ENCODE measurements at regions not wholly inside any gene's neighbourhood (a gene's known extent, or its start where the extent isn't known, plus 50 kb on each side); places are given as distances from the start of the nearest gene placed in this dataset.

DNA sequence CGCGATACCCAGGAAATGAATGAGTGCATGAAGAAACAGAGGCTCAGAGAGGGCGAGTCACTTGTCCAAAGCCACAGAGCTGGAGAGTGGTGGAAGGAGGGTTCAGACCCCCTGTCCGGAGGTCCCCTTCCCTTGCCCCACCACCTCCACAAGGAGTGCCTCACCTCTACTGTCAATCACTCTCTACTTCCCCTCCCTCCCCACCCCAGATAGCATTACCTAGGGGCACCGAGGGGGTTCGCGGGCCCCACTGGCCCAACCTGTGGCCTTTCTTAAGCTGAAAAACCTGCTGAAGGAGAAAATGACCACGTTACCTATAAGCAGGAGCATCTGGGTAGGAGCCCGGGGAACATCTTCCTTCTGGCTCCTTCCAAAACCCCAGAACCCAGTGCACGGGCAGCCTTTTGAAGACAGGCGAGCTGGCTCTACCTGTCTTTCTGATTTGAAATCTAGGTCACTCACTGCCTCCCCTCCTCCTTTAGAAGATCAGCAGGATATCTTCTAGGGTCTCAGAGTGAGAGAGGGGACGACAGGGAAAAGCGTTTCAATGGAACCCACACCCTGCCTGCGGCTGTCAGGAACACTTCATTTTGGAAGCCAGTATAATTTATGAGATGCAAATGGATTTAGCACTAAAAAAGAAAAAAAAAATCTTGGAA is 89.9 kb upstream of the MEF2A start:
- no peak overlapping the region for H3K56ac ChIP-seq (replicated peaks; ENCODE audit: insufficient read length, low read depth, low read length)
- no peaks in the 10 kb centered on the region for H3K79me2 ChIP-seq (ENCODE audit: control insufficient read depth in 1 of 2, insufficient read depth in 2 of 2, low read length in 2 of 2)
- FAIRE-seq (no peak), DNase-seq (ENCODE audit: low read depth in 1 of 2, low spot score in 2 of 2) (no peak)
- ChIA-PET CTCF (ENCODE audit: partially characterized antibody) (interaction anchor here (2.0 to 3.0 kb wide), 3 partner anchors 42 to 228 kb away, joined by 4 to 9 read pairs (median 6); no protein-coding TSS in a partner anchor), POLR2A (ENCODE audit: partially characterized antibody) (interaction anchor here (1.0 kb wide), 1 partner anchor 8 kb away, joined by 3 read pairs; no protein-coding TSS in a partner anchor)
- no peaks in the 10 kb centered on the region for H4K20me1 ChIP-seq (replicated peaks in 1 of 2; ENCODE audit: control insufficient read depth in 1 of 2, insufficient read depth in 2 of 2, low read length in 2 of 2)
- no peak overlapping the region for H2BK15ac ChIP-seq (ENCODE audit: low read length)
- H4K91ac ChIP-seq (replicated peaks; ENCODE audit: insufficient read length, low read length) = no peak overlapping the region
- no peak overlapping the region for H2BK20ac ChIP-seq (ENCODE audit: low read length)
- H3K36me3 ChIP-seq (ENCODE audit: control insufficient read depth in 2 of 4, insufficient read depth in 4 of 4, low read length in 3 of 4) = no peaks in the 10 kb centered on the region
- H2AFZ ChIP-seq (ENCODE audit: low read length) = no peak overlapping the region
- no peaks in the 10 kb centered on the region for H3K79me1 ChIP-seq (ENCODE audit: low read depth, low read length)
- H4K8ac ChIP-seq (ENCODE audit: extremely low read depth, insufficient read depth, low read length) = no peak overlapping the region
- no peak overlapping the region for H3K9ac ChIP-seq (replicated peaks in 1 of 4; ENCODE audit: extremely low read depth in 1 of 4, low read depth in 3 of 4, low read length in 3 of 4)
- H2BK5ac ChIP-seq (ENCODE audit: low read depth, low read length) = no peak overlapping the region
- no peak overlapping the region for H3K27ac ChIP-seq (ENCODE audit: low read depth, low read length)
- no peak overlapping the region for H3K4me2 ChIP-seq (ENCODE audit: insufficient read depth in 1 of 2, low read depth in 2 of 2, low read length in 2 of 2)
- no peak overlapping the region for H3K4me3 ChIP-seq (ENCODE audit: extremely low read depth in 1 of 4, insufficient read depth in 2 of 4, low read depth in 3 of 4, low read length in 4 of 4)
- H2AK5ac ChIP-seq (ENCODE audit: low read depth, low read length) = no peak overlapping the region
- H3K23ac ChIP-seq (ENCODE audit: insufficient read length) = no peak overlapping the region
- H3K4ac ChIP-seq (replicated peaks; ENCODE audit: insufficient read length, low read depth, low read length) = no peak overlapping the region
- H3K4me1 ChIP-seq (replicated peaks in 1 of 4; ENCODE audit: control insufficient read depth in 3 of 4, insufficient read depth in 4 of 4, low read length in 3 of 4) = peaks cover 0 to 8% (median 3%) of the 10 kb centered on the region in 4 experiments; a peak in 3 of 7 replicates
- H3K14ac ChIP-seq (ENCODE audit: insufficient read length) = no peak overlapping the region
- H2BK120ac ChIP-seq (replicated peaks; ENCODE audit: low read depth, low read length) = no peak overlapping the region
- H3K18ac ChIP-seq (ENCODE audit: extremely low read depth, low read length) = no peak overlapping the region
- WGBS, 2 experiments (ENCODE audit: extremely low coverage in 1 of 2, insufficient coverage in 1 of 2, insufficient read length in 1 of 2, insufficient replicate concordance in 2 of 2, low coverage in 1 of 2, low lambda C conversion rate in 2 of 2, missing lambda C conversion rate in 1 of 2) = 87% methylated on average over 13 of the region's 14 CpGs; no CpG with 5 or more reads in 1 of the 2 experiments
- H3K9me3 ChIP-seq (ENCODE audit: insufficient read depth in 2 of 2, low read depth in 1 of 2, low read length in 1 of 2) = no peaks in the 10 kb centered on the region
- H4K5ac ChIP-seq (ENCODE audit: insufficient read length, low read depth, low read length) = no peak overlapping the region
- H2BK12ac ChIP-seq (ENCODE audit: low read depth, low read length) = no peak overlapping the region
- no peaks in the 10 kb centered on the region for H3K23me2 ChIP-seq (ENCODE audit: low read depth, low read length)
- no peaks in the 10 kb centered on the region for H3K27me3 ChIP-seq (replicated peaks in 1 of 4; ENCODE audit: control insufficient read depth in 3 of 4, extremely low read depth in 1 of 4, insufficient read depth in 3 of 4, low read length in 3 of 4)
- TF ChIP-seq CBX8 (IDR thresholded peaks at IDR 0.05; ENCODE audit: borderline replicate concordance, low read depth, low read length) = no peak
- no peak for TF ChIP-seq BRCA1 (IDR thresholded peaks at IDR 0.05; ENCODE audit: low read depth, low read length)
- no peak for TF ChIP-seq ZNF274 (IDR thresholded peaks at IDR 0.05; ENCODE audit: borderline replicate concordance, extremely low read depth, low read length)
- TF ChIP-seq KDM5A (IDR thresholded peaks at IDR 0.05; ENCODE audit: low read length) = no peak
- no peak for TF ChIP-seq SIN3A (conservative IDR thresholded peaks at IDR 0.05 in 1 of 2, IDR thresholded peaks at IDR 0.05 in 1 of 2; ENCODE audit: low read depth in 1 of 2, low read length in 2 of 2)
- TF ChIP-seq HDAC6 (IDR thresholded peaks at IDR 0.05; ENCODE audit: low read depth, low read length) = no peak
- no peak for TF ChIP-seq SRF (IDR thresholded peaks at IDR 0.05; ENCODE audit: low read depth, low read length)
- no peak for TF ChIP-seq SUZ12 (IDR thresholded peaks at IDR 0.05; ENCODE audit: low read length)
- no peak for TF ChIP-seq FOSL1 (IDR thresholded peaks at IDR 0.05; ENCODE audit: insufficient read depth, low read depth, low read length)
- TF ChIP-seq, protein P1, sequence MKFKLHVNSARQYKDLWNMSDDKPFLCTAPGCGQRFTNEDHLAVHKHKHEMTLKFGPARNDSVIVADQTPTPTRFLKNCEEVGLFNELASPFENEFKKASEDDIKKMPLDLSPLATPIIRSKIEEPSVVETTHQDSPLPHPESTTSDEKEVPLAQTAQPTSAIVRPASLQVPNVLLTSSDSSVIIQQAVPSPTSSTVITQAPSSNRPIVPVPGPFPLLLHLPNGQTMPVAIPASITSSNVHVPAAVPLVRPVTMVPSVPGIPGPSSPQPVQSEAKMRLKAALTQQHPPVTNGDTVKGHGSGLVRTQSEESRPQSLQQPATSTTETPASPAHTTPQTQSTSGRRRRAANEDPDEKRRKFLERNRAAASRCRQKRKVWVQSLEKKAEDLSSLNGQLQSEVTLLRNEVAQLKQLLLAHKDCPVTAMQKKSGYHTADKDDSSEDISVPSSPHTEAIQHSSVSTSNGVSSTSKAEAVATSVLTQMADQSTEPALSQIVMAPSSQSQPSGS (IDR thresholded peaks at IDR 0.05; ENCODE audit: low read length) = no peak
- TF ChIP-seq YY1 (IDR thresholded peaks at IDR 0.05; ENCODE audit: low read depth, low read length) = no peak

Data from H1 (cell line).